ENCODE measurements at regions not wholly inside any gene's neighbourhood (a gene's known extent, or its start where the extent isn't known, plus 50 kb on each side); places are given as distances from the start of the nearest gene placed in this dataset.

DNA sequence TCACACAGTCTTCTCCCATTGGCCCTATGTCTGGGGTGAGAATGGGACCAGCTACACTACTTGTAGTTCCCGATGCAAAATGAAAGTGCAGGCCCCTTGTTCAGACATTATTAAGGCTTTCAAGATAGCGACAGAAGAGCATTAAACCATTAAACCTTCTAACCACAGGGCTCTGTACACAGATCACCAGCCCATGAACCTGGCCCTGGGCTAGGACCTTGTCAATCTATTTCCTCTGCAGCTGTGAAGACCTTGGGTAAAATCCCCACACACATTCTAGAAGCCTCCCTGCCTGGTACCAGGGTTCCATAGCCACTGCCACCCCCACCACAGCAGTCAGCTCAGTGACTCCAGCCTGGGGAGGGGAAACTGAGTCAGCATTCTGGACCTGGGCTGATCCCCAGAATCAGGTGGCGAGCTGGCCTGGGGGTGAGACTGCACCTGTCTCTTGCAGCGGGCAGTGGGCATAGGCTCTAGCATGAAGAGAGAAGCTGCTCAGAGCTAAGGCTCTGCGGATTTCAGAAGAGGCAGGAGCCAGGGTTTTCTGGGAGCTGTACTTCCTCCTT is 119.7 kb upstream of the LHX1 start:
- ATAC-seq, result no peak

DNA sequence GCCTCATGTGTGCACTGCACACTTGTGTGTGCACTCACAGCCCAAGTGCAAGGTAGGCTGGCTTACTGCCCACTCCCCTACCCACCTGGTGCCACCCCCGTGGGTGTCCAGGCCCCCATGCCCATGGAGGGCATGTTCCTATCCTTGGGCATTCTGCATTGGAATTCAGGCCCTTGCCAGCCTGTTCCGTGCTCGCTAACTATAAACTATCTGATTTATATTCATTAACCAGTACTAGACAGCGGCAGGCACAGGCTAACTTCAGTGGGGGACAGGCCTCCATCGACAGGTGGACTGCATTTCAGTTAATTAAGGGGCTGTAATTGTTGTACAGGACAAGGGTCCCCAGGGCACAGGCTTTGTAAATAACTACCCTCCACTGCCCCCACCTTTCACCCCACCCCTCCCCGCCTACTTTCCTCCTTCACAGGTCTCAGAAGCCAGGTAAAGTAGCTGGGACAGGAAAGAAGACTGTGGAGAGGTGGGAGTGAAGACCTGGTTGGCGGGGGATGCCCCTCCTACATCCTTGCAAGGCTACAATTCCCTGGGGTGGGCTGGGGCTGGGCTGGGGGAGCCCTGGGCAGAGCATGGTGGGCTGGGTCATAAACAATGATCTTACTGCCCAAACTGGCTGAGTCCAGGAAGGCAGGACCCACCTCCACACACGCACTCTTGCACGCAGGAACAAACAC is 119.0 kb upstream of the LHX1 start:
- ATAC-seq, result no peak

DNA sequence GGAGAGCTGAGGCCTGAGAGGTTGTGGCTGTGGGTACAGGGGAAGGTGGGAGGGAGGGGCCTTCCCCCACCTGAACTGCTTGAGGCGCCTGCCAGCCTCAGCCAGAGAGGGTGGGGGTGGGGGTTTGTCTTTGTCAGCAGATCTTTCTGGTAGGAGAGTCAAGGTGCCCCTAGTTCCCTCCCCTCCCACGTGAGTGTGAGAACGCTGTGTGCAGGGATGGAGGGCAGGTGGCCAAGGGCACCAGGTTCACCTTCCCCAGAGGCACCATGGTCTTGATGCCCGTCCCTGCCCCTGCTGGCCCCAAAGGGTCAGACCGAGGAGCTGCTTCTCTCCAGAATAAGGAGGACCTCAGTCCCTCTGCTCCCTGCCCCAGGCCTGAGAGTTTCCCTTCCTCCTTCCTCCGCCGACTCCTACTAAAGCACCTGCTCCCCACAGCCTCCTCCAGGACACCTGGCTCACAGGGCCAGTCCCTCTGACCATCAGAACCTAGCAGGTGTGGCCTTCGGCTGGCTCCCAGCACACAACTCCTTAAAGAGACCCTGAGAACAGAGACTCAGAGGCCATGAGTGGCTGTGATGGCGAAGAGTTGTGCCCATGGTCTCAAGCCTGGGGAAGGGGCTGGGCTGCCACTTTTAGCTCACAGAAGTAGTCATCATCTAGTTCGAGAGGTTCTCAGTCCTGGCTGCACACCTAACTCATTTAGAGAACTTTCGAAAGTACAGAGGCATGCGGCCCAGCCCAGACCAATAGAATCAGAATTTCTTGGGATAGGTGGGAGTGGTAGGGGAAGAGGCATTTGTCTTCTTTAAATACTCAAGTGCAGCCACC is 113.2 kb upstream of the LHX1 start:
- peak; percentile 4 for ATAC-seq

DNA sequence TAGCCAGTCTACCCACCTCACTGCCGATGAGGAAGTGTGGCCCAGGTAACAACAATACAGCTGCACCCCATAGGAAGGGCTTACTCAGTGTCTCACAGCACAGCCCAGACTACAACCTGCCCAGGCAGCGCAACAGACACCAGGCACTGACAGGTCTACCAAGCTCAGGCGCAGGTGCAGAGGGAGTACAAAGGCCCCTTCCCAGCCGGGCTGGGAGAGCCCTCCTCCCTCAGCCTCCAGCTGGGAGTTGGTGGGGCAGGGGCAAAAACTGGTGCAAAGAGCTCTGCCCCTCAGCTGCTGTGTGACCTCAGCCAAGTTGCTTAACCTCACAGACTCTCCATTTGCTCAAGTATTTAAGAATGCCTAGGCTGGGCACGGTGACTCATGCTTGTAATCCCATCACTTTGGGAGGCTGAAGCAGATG is 112.6 kb upstream of the LHX1 start:
- peak; percentile 96 for ATAC-seq

DNA sequence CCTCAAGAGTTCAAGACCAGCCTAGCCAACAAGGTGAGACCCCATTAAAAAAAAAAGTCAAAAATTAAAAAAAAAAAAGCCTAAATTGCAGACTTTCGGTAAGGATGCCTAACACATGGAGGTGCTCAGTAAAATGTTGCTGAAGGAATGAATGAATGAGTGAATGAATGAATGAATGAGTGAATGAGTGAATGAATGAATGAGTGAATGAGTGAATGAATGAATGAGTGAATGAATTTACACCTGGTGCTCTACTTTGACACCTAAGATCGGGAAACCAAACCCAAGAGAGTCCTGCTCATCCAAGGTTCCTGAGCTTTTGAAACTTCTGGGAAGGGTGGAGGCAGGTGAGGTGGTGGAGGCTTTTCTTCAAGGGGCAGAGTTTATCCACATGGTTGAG is 112.2 kb upstream of the LHX1 start:
- ATAC-seq, result no peak

DNA sequence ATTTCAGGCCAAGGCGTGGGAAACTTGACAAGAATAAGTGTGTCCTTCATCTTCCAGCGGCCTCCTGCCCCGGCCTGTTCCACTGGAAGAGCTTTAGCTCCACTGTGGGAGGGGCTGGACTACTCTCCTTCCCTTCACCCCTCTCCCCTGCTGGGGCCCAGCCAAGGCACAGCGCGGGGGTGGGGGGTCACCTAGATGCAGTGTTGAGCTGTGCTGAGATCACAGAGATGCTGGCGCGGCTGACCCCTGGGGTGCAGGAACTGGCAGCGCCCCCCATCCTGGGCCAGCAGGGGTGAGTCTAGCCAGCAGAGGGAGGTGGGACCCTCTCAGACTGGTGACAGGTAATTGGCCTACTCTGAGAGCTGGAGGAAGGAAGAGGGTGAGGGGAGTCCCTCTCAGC is 111.8 kb upstream of the LHX1 start:
- no peak for ATAC-seq

DNA sequence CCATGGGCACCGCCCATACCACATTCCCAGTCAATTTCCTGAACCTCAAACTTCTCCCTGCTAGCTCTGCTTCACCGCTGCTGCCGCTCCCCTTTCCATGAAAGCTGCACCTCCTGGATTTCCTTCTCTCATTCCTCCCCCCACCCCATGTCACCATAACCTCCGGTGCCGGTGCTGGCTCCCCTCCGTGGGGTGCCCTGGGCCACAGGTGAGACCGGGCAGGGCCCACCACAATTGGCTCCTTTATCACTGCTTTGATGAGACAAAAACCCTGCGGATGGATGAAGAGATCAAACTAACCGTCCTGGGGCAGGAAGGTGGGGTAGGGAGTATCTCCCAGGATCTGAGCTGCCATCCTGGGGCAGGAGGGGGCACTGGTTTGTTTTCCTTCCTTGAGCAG is 111.3 kb upstream of the LHX1 start:
- no peak for ATAC-seq

DNA sequence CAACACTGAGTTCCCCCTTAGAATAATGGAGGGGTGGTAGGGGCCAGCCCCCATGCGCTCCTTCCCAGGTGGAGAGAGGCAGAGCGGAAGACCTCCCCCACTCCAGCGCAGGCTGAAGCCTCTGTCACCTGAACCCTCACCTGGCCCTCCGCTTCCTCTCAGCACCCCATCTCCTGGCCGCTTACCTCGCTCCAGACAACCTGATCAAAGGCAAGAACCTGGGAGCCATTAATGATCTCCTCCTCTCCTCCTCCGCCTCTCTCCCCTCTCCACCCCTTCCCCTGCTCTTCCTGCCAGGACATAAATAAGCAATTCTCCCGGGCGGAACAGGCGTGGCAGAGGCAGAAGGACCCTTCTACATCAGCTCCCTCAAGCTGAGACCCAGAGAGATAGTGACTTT is 110.2 kb upstream of the LHX1 start:
- no peak for ATAC-seq

DNA sequence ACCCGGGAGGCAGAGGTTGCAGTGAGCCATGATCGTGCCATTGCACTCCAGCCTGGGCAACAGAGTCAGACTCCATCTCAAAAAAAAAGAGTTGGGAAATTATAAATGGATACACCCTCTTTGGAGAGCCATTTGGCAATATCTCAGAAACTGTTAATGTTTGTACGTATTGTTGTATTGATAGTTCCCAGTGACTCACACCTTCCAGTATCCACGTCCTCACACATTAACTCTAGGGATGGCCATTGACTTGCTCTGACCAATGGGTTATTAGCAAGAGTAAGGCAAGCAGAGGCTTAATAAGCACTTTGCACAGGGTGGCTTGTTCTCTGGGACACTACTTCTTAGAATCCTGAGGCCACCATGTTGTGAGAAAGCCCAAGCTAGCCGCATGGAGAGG is 107.6 kb upstream of the LHX1 start:
- no peak for ATAC-seq

DNA sequence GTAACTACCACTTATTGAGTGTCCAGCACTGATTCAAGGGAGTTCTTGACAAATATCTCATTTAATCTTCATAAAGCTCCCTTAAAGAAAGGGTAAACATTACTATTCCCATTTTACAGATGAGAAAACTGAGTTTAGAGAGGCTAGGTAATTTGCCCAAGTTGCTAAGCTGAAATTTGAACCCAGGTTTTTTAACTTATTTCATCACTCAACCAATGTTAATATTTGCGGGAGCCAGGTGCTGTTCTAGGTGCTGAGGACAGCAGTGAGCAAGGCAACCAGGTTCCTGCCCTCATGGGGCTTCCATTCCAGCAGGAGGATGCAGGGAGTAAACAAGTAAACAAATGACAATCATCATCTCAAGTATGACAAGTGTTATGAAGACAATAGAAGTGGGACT is 104.0 kb upstream of the LHX1 start:
- ATAC-seq, result no peak

DNA sequence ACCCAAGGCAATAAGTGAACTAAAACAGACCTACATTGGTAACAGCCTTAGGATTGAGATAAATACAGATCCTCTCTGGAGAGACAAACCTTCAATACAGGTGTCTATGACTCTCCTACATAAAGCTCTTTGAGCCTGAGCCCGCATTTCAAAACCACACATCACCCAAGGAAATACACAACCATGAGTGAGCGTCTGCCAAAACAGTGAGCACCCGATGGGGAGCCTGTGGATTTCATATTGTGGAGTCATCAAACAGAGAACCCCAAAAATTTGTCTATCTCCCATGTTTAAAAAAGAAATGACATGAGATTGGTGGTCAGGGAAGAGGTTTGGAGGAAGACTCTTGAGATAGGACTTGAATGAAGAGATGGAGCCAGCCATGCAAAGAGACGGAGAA is 102.2 kb upstream of the LHX1 start:
- no peak for ATAC-seq

DNA sequence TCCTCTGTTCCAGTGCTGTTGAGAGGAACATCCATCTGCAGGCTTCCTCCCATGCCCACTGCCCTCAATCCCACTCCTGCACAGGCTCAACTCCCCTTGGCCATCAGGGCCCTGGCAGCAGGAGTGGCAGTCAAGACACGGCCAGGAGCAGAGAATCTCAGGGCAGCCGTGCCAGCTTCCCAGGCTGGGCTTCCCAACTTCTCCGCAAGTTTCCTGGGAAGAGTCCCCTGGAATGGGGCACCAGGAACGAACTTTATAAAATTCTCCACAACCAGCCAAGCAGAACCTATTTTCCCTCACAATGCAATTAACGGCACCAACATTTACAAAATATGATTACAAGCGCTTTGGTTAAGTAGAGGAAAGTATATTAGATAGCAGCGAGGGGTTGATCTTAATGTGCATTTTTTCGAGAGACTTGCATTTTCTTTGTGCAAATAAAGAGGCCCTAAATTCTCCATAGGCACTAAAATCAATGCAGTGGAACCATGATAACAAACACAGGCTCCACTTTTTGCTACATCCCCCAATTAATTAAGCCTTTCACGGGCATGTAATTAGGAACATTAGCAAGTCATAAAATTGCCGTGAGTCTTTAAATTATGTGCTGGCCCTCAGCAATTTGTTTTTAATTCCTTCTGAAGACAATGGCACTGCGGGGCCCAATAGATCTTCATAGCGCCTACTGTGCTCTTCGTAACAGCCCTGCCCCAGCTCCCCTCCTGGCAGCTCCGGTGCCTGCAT is 99.9 kb upstream of the LHX1 start:
- ATAC-seq, result no peak

DNA sequence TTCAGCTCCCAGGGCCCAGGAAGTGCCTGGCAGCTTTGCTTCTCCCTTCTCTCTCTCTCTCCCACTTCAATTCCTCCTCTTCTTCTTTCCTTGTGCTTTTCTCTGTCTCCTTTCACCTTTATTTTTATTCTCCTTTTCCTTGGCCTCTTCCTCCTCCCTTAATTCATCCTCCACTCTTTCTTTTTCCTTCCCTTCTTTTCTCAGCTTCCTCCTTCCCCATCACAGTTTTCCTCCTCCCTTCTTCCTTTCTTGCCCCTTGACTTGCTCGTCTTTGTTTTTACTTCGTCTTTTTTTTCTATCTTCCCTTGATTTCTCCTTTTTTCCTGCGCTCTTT is 99.4 kb upstream of the LHX1 start:
- ATAC-seq, result no peak

DNA sequence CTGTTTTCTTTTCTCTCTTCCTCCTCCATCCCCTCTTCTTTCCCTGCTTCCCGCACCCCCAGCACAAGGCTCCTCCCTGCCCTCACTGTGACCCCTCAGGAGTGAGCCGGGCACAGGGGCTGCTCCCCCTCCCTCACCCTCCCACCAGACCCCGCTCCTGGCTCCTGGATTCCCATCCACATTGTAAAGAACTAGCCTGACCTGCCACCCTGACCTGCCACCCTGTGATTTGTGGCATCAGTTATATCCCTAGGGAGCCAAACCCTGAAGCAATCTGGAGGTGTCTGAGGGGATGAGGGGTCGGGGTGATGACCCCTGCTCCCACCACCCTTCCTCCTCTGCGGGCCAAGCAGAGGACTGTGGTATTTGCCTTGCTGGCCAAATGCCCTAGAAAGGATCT is 98.0 kb upstream of the LHX1 start:
- ATAC-seq, result no peak

DNA sequence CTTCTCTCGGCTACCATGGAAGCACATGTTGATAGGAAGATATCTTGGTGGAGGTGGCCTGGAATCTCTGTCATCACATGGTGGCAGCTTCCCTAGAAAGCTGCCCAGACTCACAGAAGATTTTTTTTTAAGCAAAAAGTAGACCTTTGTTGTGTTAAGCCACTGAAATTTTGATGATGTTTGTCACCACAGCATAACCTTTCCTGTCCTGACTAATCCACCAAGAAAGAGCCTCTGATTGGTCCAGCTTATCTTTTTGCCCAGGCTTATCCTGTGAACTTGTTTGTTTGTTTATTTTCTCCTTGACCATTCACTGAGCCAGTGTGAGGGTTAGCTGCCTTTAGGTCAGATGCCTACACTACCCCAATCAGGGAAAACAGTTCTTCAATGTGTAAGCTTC is 96.5 kb upstream of the LHX1 start:
- no peak for ATAC-seq

DNA sequence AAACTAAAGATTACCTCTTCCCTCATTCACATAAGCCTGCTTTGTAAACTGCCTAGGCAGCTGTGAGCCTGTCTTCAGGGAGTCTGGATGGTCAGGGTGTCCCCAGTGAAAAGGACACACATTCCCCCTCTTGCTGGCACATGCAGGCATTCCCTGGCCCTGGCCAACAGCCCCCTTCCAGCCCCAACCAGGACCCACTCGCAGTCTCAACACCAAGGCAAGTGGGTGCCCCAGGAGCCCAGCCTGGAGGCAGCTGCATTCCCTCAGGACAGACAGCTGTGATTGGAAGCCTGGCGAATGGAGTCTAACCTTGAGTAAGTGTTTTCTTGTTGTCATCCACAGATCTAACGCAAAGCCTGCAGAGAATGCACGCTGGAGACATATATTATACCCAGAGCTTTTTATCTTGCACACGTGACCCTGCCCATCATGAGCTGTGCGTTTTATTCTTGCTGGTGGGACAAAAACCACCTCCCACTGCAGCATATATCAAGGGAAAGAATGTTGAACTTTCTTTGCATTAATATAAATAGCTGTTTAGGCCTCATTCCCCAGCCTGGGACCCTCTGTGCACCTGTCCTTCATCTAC is 95.0 kb upstream of the LHX1 start:
- no peak for ATAC-seq

DNA sequence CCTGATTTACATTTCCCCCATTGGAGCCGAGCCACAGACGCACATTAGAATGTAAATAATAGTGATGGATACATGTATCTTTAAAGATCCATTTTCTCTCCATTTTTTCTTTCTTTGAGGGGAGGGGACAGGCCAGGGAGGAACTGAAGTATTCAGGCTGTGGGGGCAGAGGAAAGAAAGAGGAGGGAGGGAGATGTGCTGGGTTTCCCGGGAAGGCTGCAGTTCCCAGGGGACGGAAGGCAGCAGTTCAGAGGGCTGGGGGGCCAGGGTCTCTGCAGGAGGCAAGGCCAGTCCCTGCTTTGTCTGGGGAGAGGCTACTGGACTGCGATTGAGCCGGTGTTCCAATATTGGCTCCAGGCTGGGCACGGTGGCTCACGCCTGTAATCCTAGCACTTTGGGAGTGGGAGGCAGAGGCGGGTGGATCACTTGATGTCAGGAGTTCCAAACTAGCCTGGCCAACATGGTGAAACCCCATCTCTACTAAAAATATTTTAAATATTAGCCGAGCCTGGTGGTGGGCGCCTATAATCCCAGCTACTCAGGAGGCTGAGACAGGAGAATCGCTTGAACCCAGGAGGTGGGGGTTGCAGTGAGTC is 94.2 kb upstream of the LHX1 start:
- no peak for ATAC-seq

DNA sequence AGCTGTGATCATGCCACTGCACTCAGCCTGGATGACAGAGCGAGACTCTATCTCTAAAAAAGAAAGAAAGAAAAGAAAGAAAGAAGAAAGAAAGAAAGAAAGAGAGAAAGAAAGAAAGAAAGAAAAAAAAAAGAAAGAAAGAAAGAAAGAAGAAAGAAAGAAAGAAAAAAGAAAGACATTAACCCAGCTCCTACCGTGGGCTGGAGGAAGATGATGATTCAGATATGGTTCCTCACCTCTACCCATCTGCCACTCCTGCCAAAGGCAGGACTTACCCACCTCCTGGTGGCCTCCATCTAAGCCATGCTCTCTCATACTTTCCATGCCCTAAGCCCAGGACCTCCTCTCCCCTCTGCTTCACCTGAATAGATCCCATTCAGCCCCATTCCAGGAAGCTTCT is 93.3 kb upstream of the LHX1 start:
- no peak for ATAC-seq

DNA sequence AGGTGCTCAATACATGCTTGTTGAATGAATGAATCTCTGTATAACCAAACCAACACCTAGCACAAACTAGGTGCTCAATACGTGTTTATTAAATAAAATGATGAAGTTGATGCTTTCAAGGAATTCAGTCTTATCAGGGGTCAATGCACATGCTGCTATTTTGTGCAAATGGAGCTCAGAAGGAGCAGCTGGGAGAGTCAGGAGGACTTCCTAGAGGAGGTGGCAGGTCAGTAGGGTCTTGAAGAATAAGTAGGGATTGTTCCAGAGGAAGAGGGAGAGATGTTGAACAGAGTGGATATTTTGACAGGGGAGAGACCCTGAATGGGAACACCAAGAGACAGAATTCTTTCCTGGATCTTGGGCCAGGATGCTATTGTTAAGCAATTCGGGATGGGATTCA is 92.7 kb upstream of the LHX1 start:
- no peak for ATAC-seq

DNA sequence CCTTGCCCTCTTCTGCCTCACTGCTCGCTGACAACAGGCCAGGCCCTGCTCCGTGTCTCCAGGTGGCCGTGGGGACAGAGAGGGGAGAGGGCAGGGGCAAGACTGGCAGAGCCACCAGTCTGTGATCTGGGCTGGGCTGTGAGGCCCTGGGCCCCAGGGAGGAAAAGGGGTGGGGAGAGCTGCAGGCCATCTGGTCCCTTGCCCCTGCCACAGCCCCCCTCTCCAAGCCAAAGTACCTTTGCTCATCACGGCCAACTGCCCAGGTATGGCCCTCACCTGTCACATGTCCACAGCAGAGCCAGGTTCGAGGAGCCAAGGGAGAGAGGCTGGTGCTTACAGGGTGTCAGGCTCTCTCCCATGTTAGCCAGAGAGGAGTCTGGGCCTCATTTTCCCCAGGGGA is 91.4 kb upstream of the LHX1 start:
- no peak for ATAC-seq

DNA sequence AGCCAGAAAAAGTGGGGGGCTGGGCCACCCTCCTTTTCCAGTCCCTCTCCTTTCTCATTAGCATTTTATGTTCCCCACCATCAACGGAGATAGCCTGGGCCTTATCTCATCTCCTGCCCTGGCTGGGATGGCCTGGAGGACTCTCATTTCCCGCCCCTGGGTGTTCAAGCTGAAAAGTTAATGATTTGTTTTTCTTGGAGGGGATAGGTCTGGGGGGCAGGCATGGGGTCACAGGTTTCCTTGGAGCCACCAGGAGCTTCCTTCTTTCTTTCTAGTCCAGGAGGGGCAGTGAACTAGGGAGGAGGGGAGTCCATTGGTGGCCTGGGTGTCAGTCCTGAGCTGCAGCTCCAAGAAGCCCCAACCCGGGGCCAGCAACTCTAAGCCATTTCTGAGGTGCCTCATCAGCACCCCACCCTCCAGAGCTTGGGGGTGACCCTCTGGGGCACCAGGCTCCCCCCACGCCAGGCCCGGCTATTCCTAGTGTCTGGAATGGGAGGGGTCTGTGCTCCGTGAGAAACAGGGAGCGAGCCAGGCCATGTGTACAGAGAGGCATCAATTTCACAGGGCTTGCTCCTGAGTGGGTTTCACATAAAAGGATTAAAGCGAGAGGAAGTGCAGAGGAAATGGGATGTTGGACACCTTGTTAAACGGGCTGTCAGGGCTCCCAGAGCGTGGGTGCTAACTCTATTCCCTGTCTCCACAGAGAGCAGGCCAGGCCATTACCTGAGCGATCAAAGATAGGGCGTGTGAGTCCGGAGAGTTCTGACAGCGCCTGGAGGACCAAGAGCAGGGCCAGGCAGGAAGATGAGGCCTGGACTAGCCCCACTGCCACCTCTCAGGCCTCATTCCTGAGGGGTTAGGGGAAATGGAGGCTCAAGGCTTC is 90.6 kb upstream of the LHX1 start:
- no peak for ATAC-seq
